Gastrocnemius medialis (tissue), 4 donors: ENCODE measurements at regions not wholly inside any gene's neighbourhood (a gene's known extent, or its start where the extent isn't known, plus 50 kb on each side); places are given as distances from the start of the nearest gene placed in this dataset.

Source experiments
- ATAC-seq, 2 donors: fragments of 150-250 bp; one replicate each; pipeline ENCODE4 v1.9.1; 2016
- DNase-seq, 2 donors: peaks; one replicate each; pipeline ENCODE4 v3.0.0-alpha.2; 2019
- H3K27ac ChIP-seq, 4 donors: fragments of 200-600 bp; sonication (generic); 1 replicate in 1 of 4; 2 replicates in 3 of 4; pipeline ENCODE4 v1.5.1; 2016 to 2018; ENCODE audit warnings: mild to moderate bottlenecking in 2 of 4, moderate library complexity in 1 of 4
- H3K27me3 ChIP-seq, 3 donors: fragments of 200-600 bp; sonication (generic) in 2 of 3; 1 replicate in 1 of 3; 2 replicates in 2 of 3; pipeline versions ENCODE4 v1.5.1 to v1.6.0; 2016 to 2019; ENCODE audit warnings: mild to moderate bottlenecking in 1 of 3, moderate library complexity in 1 of 3
- H3K36me3 ChIP-seq, 2 donors: fragments of 200-600 bp; sonication (generic) in 1 of 2; one replicate each; pipeline ENCODE4 v1.5.1; 2017 to 2018
- H3K4me1 ChIP-seq, 2 donors: fragments of 200-600 bp; sonication (generic) in 1 of 2; one replicate each; pipeline ENCODE4 v1.5.1; 2016 to 2017; ENCODE audit warnings: mild to moderate bottlenecking in 2 of 2
- H3K4me3 ChIP-seq, 4 donors: fragments of 200-600 bp; sonication (generic) in 3 of 4; 1 replicate in 1 of 4; 2 replicates in 3 of 4; pipeline ENCODE4 v1.5.1; 2016 to 2019; ENCODE audit warnings: mild to moderate bottlenecking in 2 of 4
- H3K9me3 ChIP-seq, 3 donors: fragments of 200-600 bp; sonication (generic) in 2 of 3; 1 replicate in 1 of 3; 2 replicates in 2 of 3; pipeline ENCODE4 v1.5.1; 2016 to 2019
- CTCF ChIP-seq, 5 experiments: fragments of 450-650 bp in 3 of 5; fragments of 200-600 bp in 2 of 5; sonication (generic) in 2 of 5; IDR thresholded peaks in 4 of 5; conservative IDR thresholded peaks in 1 of 5; 1 replicate in 4 of 5; 2 replicates in 1 of 5; pipeline ENCODE4 v1.5.1; 2016 to 2019; ENCODE audit warnings: antibody characterized with exemption in 5 of 5, mild to moderate bottlenecking in 3 of 5, moderate library complexity in 3 of 5
- POLR2A ChIP-seq, 2 donors: fragments of 450-650 bp; IDR thresholded peaks; one replicate each; pipeline ENCODE4 v1.6.1; 2017; ENCODE audit warnings: antibody characterized with exemption in 2 of 2, mild to moderate bottlenecking in 2 of 2, moderate library complexity in 2 of 2
- in situ Hi-C, 4 donors: fragments of 200-750 bp; cut with MboI; loops; one replicate each; pipeline versions ENCODE4 v1.15.0 to v1.8.0; 2017; ENCODE audit warnings: low sequenced_read_pairs in 4 of 4
- intact Hi-C: fragments of 100-400 bp; cut with DNase I; formaldehyde crosslinking; loops from one replicate; pipeline ENCODE4 v1.15.1; 2023; ENCODE audit warnings: low total_unique reads

DNA sequence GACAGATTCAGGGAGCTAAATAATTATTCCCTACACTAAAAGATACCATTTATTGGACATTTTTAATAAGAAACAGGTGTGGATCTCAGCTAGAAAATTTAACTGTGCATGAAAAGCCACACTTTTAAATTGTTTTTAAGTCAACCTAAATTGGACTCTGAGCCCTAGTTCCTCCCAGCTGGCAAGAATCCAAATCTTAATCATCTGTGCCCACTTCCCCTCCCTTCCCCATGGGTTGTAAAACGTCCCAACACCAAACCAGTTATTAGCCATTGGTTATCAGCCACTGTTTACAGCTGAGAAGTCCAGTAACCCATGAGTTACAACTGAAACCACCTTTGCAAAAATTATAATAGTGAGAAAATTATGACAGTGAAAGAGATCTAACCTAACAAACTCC lies 125.6 kb upstream of the S100G start:
- intact Hi-C loops: no loop called here
- Histone ChIP-seq H3K36me3 (no peaks in the 10 kb centered on the region), H3K27me3 (no peaks in the 10 kb centered on the region), H3K27ac (no peak overlapping the region), H3K4me3 (no peak overlapping the region), H3K4me1 (no peaks in the 10 kb centered on the region), H3K9me3 (no peaks in the 10 kb centered on the region)
- DNase-seq: no peak
- in situ Hi-C loops: no loop called here
- TF ChIP-seq CTCF (IDR thresholded peaks at IDR 0.05 in 4 of 5, conservative IDR thresholded peaks at IDR 0.05 in 1 of 5) (no peak), POLR2A (IDR thresholded peaks at IDR 0.05) (no peak)
- ATAC-seq: no peak

DNA sequence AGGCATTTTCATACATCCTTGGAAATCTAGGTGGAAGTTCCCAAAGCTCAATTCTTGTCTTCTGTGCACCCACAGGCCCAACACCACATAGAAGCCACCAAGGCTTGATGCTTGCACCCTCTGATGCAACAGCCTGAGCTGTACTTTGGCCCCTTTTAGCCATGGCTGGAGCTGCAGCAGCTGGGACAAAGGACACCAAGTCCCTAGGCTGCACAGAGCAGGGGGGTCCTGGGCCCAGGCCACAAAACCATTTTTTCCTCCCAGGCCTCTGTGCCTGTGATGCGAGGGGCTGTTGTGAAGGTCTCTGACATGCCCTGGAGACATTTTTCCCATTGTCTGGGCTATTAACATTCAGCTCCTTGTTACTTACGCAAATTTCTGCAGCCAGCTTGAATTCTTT lies 124.0 kb upstream of the S100G start:
- in situ Hi-C loops: no loop called here
- DNase-seq: no peak
- H3K9me3 ChIP-seq: no peaks in the 10 kb centered on the region
- H3K27me3 ChIP-seq: no peaks in the 10 kb centered on the region
- ATAC-seq: no peak
- no peaks in the 10 kb centered on the region for H3K36me3 ChIP-seq
- H3K4me1 ChIP-seq: no peaks in the 10 kb centered on the region
- intact Hi-C loops: no loop called here
- H3K27ac ChIP-seq: no peak overlapping the region
- TF ChIP-seq POLR2A (IDR thresholded peaks at IDR 0.05) (no peak), CTCF (IDR thresholded peaks at IDR 0.05 in 4 of 5, conservative IDR thresholded peaks at IDR 0.05 in 1 of 5) (no peak)
- H3K4me3 ChIP-seq: no peak overlapping the region

DNA sequence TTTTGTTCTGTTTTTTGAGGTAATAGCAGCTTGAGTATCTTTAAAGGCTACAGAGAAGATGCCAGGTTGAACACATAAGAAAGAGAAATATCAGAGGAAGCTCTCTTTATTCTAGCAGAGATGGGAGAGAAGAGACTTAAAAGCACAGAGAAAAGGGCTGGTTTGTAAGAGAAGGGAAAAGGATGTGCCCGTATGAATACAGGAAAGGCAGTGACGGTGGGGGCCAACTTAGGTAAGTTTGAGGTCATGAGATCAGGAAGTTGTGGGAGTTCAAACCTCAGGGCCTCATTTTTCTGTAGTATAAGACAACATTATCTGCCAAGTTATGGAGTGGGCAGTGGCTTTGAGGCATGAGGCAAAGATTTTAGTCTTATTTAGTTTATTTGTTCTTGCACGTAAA lies 121.3 kb upstream of the S100G start:
- Histone ChIP-seq H3K9me3 (no peaks in the 10 kb centered on the region), H3K4me1 (no peaks in the 10 kb centered on the region), H3K36me3 (no peaks in the 10 kb centered on the region), H3K27me3 (no peaks in the 10 kb centered on the region), H3K4me3 (no peak overlapping the region), H3K27ac (no peak overlapping the region)
- ATAC-seq (no peak), DNase-seq (no peak)
- in situ Hi-C loops (no loop called here), intact Hi-C loops (no loop called here)
- no peak for TF ChIP-seq POLR2A (IDR thresholded peaks at IDR 0.05)
- no peak for TF ChIP-seq CTCF (IDR thresholded peaks at IDR 0.05 in 4 of 5, conservative IDR thresholded peaks at IDR 0.05 in 1 of 5)
